CD4-positive, alpha-beta T cell treated with Interleukin-4 for 1 hour (primary cell): ENCODE measurements at regions not wholly inside any gene's neighbourhood (a gene's known extent, or its start where the extent isn't known, plus 50 kb on each side); places are given as distances from the start of the nearest gene placed in this dataset.
"Not testable (repeated sequence)": the region's sequence is repeated elsewhere in the genome, so short reads cannot be mapped to it uniquely, and the experiment has no call there.

Experiments used
- DNase-seq, 2 donors: peaks; one replicate each; pipeline ENCODE4 v3.0.0-alpha.2; 2020 to 2022

DNA sequence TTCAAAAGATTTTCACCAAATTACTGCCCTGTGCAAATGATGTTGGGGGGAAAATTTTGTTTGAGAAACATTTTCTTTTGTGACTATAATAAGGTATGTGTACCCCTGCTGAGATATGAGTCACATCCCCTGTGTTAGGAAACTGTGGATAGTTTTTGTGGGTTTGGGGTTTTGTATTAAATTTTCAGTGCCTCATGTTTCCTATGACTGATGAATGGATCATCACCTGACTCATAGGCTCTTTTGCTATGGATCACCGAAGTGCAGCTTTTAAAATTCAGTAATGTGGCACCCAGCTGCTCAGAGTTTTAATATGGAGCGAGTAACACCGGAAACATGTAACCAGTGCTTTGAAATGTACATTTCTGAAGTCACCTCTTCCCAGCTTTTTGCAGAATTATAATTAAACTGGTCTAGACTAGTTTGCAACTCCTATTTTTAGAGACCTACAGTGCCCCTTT, 167.4 kb upstream of the HMGA2 start:
- DNase-seq = no peak

DNA sequence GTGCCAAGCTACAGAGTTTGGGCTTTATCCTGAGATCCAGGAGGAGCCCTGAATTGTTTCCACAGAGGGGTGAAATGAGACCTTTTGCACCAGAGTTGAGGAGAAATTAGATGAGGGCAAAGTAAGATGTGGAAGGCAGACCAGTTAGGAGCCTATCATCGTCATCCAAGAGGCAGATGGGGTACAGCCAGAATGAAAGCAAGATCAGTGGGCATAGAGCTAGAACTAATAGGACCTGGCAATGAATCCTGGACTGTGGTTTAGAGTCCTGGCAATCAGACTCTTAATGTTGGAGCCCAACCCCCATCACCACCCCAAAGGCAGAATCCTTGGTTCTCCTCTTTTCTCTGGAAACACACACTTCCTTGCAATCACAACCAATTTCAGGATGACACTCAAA, 166.6 kb upstream of the HMGA2 start:
- DNase-seq = no peak

DNA sequence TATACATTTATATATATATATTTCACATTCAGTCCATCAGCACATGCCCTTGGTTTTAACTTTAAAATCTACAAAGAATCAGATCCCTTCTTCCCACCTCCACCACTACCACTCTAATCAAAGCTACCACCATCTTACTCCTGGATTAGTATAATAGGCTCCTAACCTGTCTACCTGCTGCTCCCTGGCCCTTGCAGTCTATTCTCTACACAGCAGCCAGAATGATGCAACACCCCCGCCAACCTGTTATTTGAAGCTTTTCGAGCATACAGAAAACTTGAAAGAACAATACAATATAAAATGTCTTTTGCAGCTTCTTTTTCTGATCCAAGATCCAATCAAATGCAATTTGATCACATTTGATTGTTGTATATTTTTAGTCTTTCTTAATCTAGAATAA, 165.9 kb upstream of the HMGA2 start:
- DNase-seq = no peak

DNA sequence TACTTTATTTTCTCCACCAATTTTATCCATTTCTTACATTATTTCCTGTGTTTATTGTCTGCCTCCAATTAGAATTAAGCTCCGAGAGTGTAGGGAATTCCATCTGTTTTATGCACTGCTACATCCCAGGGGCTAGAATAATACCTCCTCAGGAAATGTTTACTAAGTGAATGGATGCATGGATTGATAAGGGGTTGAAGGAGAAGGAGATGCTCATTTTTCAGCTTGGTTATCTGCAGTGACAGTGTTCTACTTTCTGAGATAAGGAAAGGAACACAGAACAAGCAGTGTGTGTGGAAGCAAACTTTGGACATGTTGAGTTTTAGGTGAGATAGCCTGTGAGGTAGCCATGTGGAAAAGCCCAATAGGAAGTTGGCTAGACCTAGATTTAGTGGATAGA, 164.6 kb upstream of the HMGA2 start:
- no peak for DNase-seq

DNA sequence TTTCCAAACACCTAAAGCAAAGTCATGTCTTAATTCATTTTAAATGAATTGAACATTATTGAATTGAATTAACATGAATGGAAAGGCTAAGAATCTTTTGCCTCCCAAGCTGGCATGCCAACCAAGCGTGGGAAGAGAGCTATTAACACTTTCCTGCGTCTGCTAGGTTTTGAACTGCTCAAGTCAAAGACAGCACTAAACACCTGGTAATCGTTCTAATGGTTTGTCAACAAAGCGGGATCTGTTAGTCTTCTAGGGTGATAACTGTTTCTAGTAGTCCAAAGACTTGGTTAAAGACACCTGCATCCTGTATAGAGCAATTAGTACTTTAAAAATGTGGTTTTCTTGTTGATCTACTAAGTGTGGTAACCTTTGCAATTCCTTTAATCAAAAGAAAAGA, 164.2 kb upstream of the HMGA2 start:
- no peak for DNase-seq

DNA sequence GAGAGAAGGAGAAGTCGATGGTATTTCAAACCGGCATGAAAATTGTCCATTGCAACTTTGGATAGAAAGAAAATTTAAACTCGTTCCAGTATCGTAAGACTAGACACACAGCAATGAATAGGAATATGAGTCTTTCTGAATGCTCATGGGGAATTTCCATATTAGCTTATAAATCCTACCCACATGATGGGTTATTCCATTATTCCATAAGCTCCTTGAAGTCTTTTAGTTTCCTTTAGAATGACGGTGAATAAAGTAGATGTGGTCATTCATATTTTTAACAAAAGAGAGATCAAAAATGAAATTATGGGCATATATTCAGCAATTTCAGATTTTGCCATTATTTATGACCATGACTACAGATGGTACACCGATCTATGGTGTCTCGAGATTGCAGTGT, 163.4 kb upstream of the HMGA2 start:
- no peak for DNase-seq

DNA sequence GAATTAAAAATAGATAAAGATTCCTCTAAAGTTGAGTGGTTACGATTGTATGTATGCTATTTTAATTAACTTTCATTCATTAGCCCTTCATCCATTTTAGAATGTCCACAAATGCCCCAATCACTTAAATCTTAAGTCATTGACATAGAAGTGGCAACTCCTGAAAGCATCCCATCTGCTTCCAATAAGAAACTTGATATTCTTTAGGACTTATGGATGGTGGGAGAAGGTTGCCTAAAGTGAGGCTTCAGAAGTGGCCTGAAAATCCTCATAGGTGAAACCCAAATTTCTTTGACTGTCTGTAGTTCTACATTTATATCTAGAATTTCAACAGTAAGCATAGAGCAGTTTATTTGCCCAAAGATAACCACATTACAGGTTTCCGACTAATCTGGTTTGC, 161.7 kb upstream of the HMGA2 start:
- DNase-seq = no peak

DNA sequence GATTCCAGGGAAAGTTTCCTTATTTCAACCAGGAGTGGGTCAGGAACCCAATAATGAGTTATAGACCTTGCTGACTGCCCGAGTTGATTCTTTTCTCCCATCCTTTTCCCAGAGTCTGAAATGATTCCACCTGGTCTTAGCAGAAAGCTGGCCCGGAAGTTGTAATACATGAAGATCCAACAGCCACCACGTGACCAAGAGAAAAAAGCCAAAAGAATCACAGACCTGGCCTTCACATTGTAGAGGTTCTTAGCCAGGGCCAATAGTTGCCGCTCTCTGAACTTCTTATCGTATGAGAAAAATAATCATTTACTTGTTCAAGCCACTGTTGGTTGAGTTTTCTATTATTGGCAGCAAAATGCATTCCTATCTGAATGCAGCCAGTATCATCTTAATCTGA, 161.2 kb upstream of the HMGA2 start:
- DNase-seq = no peak

DNA sequence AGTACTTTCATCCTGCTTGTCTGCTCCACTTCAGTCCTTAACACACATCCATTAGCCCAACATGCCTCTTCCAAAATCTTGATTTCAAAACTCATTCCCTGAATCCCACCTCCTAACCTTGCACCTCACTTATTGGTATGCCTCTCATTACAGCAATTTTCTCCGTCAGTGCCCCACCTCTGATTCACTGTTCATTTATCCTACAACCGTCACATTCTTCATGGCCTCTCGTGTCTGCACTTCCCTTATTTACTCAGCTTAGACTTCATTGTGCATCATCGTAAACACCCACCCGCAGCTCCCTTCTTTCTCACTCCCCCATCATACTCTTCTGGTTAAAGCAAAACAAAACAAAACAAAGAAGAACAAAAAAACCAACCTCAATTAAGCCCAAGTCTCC, 160.6 kb upstream of the HMGA2 start:
- no peak for DNase-seq

DNA sequence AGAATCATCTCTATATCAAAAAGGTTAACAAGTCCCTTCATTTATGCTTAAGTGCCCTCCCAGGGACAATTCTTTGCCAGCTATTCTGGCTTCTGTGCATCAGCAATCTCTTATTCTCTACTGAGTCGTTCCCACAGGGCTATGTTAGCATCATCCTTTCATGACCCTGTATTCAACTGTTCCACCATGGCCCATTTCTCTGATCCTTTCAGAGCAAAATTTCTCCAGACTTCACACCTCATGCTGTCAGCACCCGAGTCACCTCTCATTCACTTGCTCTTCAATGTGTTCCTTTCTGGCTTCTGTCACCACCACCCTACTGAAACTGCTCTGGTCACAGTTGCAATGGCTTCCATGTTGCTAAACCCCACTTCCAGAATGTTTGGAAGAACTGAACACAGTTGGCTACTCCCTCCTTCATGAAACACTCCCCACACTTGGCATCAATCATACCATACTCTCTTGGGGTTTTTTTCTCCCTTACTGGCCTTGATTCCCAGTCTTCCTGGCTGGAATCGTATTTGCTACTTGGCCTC, 159.5 kb upstream of the HMGA2 start:
- DNase-seq = no peak

DNA sequence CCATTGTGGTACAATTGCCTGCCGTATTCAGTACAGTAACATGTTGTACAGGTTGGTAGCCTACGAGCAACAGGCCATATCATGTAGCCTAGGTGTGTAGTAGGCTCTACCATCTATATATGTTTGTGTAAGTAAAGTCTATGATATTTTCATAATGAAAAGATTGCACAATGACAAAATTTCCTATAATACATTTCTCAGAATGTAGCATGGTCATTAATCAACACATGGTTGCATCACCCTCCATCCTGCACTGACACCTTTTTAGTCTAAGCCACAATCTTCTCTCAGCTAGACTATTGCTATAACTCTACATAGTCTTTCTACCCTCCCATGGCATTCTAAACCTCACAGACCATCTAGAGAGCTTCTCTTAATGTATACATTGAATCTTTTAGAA, 158.5 kb upstream of the HMGA2 start:
- no peak for DNase-seq

DNA sequence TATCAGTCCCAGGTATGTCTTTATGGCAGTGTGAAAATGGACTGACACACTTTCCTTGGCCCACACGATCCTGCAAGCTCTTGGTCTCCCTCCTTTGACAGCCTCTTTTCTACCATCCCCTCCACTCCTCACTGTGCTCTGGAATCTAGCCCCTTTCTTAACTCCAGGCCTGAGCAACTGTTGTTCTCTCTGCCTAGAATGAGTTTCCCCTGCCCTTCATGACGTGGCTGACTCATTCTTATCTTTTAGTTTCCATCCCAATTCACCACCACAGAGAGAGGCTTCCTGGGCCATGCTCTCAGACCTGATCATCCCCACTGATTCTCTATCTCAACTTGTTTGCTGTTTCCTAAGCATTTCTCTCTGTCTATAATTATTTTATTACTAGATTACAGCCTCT, 157.4 kb upstream of the HMGA2 start:
- DNase-seq = no peak

DNA sequence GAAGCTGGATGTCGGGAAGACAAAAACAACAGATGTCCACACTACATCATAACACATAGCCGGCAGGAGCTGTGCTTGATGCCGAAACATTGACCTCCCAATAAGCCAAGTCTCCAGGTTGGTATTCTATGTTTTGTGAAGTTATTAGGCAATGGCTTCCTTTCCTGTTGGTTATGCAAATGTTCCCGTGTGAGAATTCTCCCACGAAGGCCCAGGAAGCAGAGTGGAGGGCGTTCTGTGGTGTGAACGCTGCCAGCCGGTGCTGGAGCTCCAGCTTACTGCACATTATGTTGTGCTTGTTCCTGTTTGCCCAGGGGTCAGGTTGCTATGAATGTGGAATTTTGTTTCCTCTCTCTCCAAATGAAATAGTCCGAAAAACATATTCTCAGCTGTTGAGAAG, 156.4 kb upstream of the HMGA2 start:
- DNase-seq = no peak

DNA sequence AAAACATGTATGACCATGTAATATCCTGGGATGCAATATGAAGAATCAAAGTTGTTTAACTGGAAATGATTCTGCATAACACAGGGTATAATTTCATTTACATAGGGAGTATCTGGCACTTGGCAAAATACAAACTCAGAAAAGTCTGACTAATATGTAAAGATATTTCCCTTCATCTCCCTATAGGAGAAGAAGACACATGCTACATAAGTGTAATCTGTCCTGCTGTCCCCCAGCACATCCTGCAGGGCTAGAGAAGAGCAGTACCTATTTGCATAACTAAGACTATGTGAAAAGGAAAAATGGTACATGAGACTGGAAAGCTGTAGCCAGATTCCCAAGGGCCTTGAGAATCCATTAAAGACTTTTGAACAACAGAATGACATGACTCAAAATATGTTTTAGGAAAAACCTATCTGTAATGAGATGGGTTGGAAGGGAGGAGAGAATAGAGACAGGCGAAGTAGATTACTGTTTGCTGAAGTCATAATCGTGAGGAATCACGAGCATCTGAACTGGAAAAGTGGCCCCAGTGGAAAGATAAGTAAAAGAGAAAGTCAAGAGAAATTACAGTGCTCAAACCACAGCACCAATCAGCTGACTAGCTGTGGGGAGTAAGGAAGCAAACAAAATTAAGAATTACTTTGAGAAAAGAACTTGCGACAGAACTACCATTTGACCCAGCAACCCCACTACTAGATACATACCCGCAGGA, 155.1 kb upstream of the HMGA2 start:
- DNase-seq = no peak

DNA sequence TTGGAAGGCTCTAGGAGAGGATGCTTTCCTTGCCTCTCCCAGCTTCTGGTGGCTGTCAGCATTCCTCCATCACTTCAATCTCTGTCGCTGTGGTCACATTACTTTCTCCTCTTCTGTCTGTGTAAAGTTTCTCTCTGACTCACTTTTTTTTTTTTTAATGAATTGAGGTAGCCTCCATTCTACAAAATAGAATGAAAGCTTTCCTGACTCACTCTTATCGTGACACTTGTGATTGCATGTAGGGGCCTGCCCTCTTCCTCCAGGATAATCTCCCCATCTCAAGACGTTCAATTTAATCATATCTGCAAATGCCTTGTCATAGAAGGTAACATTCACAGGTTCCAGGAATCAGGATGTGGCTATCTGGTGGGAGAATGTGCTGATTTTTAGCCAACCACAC, 153.5 kb upstream of the HMGA2 start:
- no peak for DNase-seq

DNA sequence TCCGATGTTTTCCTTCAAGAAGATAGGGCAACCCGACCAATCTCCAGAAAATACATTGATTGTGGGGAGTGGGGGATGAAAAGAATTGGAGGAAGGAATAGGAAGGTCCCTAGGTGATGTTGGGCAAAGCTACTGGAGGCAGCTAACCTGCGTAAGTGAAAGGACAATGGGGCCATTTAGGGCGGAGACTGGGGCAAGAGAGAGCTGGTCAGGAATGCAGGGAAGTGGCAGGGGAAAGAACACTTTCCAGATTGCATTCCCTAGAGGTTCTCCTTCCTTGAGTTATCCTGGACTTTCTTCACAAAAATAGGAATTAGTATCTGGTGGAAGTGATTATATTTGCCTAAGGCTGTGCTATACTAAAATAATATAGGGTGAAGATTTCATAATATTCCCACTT, 151.8 kb upstream of the HMGA2 start:
- DNase-seq = no peak

DNA sequence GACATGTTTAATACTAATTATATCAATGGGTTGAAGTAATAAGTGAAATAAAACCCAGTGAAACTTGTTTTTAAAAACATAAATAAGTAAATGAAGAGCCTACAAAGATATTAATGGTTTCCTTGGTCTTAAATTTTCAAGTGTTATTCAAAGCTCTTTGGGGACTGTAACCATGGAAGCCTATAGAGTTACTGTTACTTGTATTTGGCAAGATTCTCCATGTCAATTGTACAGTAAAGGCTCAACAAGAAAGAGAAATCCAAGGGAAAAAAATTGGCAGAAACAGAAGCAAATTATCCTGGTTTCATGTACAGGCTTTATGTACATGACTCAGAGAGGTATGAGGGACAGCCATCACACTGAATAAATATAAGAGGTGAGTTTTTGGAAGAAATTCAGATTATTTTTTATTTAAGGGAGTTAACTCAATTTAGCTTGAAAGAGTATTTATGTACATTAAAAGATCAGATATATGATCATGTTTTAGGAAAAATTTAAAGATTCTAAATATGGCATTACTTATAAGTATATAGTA, 151.1 kb upstream of the HMGA2 start:
- DNase-seq = no peak

DNA sequence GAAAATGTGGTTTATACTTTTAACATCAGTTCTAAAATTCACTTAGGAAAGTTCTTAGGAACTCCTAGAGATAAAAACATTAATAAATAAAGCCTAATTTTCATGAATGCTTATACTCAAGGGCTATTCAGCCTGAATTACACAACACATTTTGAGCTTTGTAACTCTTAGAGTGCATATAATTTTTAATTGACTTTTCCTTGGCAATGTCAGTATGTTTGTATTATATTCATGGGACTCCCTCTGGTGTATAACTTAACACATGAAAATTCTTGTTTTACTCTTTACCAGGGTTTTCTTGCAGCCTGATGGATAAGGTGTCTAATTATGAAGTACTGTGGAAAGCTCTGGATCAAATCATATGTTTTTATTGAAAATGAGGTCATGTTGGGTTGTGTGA, 150.6 kb upstream of the HMGA2 start:
- no peak for DNase-seq

DNA sequence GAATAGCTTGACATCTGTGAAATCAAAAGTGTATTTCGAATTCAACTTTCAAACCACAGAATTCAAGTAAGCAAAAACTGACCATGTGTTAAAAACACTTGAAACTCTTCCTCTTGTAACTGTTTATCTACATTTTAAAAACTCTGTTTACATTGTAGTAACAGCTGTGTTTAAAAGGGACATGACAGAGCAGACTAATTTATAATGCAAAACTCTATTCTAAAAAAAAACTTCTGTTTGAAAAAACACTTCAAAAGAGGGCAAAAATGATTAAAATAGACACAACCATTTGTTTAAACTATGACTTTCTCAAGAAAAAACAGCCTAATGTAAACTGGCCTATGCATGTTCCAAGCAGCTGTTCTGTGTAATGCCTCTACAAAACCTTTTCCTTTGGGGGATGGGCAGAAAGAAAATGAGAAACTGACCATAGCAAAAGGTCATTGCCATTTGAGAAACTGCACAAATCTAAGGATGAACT, 149.1 kb upstream of the HMGA2 start:
- no peak for DNase-seq

DNA sequence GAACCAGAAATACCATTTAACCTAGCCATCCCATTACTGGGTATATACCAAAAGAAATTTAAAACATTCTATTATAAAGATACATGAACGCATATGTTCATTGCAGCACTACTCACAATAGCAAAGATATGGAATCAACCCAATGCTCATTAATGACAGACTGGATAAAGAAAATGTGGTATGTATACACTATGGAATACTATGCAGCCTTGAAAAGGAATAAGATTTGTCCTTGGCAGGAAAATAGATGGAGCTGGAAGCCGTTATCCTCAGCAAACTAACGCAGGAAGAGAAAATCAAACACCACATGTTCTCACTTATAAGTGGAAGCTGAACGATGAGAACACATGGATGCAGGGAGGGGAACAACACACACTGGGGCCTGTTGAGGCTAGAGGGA, 146.1 kb upstream of the HMGA2 start:
- DNase-seq = not testable (repeated sequence)

DNA sequence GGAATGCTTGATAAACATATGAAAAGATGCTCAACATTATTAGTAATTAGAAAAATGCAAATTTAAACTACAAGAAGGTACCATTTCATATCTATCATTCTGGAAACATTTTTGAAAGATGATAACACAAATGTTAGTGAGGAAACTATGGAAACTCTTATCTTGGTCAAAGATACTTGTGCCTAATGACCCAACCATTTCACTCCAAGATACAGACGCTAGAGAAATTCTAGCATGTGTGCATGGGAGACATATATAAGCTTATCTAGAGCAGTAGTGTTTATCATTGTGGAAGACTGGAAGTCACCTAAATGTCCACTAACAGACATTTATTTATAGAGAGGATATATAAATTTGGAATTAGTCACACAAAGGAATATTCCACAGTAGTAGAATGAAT, 143.1 kb upstream of the HMGA2 start:
- DNase-seq = no peak

DNA sequence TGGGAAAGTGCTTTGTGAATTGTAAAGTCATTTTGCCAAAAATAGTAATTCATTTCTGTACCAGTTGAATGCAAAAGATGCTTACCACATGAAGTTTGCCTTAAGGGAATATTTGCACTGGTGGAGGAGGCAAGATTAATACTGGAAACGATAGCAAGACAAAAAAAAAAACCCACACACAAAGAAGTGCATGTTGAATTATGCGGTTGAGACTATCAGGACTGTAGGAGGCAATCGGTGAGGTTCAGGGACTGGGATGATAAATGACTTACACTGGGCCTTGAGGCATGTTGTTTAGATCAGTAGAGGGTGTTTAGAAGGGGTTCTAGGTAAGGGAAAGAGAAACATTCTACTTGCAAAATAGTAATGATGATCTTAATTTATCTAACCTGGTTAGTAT, 142.2 kb upstream of the HMGA2 start:
- DNase-seq = no peak

DNA sequence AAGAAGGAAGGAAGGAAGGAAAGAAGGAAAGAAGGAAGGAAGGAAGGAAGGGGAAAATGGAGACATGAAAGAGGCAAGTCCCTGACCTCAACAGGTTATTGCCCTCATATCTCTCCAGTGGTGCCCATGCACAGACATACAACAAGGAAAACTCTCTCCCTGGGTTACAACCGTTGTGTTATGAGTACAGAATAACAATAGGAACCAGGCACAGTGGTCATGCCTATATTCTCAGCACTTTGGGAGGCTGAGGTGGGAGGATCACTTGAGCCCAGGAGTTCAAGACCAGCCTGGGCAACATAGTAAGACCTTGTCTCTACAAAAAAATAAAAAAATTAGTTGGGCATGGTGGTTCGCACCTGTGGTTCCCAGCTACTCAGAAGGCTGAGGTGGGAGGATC, 139.4 kb upstream of the HMGA2 start:
- DNase-seq = no peak

DNA sequence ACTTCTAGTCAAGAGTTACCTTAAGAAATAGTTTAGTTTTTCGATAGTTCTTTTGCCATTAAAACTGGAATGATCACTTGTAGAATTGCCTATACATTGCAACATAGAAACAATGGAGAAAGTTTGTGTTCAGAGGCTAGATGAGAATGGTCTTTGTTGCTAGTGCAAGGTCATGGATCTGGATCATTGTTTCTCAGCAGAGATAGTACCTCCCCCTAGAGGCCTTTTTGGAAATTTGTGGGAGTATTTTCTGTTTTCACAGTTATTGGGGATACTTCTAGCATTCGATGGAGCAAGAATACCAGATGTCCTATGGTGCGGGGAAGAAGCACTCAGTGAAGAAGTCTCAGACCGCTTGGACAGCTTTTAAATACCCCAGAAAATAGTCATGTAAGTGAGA, 138.8 kb upstream of the HMGA2 start:
- no peak for DNase-seq

DNA sequence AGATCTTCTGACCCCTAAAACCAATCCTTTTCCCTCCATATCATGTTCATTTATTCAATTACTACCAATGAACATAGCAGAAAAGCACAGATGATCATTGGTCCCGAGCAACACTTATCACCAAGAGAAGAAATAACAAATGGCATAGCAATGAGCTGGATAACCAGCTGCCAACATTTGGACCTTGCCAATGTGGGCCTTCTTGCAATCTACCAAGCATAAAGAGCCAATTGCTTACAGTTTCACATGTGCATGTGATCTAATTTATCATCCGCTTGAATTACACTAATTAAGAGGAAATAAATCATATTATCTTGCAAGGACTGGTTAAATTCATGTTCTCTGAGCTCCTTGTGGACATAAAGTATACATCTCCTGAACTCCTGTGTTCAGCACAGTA, 134.8 kb upstream of the HMGA2 start:
- no peak for DNase-seq
